HG02763 (cell line): ENCODE measurements at regions not wholly inside any gene's neighbourhood (a gene's known extent, or its start where the extent isn't known, plus 50 kb on each side); places are given as distances from the start of the nearest gene placed in this dataset.
"Not testable (repeated sequence)": the region's sequence is repeated elsewhere in the genome, so short reads cannot be mapped to it uniquely, and the experiment has no call there.

Experiments
- ATAC-seq: cut with Tn5 transposase; IDR thresholded peaks from one replicate; pipeline ENCODE4 v1.9.1; 2021; ENCODE audit warnings: mild to moderate bottlenecking, moderate library complexity; ENCODE audit not compliant: unreplicated experiment

- ATAC-seq, result no peak
Observed at GRCh38 chr4:38462367-38463055, 201.5 kb upstream of the KLF3 start.

GRCh38 chr4:38463268-38463958 is 200.6 kb upstream of the KLF3 start:
- ATAC-seq, result no peak

DNA sequence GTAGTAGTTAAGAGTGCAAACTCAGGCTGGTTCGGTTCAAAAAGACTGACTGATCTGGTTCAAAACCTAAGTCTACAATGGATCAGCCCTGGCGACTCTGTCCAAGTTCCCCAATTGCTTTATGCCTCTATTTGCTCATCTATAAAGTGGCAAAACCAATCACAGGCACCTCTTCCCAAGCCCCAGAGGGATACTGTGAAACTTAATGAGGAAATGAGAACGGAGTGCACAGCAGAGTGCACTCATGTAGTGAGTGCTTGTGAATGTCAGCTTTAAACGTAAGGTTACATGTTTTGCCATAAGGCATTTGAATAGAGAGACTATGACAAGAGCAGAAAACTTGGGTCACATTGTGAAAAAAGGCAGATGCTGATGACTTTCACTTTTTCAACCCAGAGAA is 199.7 kb upstream of the KLF3 start:
- ATAC-seq, result no peak

GRCh38 chr4:38466401-38466800 is 197.6 kb upstream of the KLF3 start:
- no peak for ATAC-seq

- ATAC-seq, result no peak
Observed at GRCh38 chr4:38467296-38467695, 196.7 kb upstream of the KLF3 start.

GRCh38 chr4:38468339-38468866 is 195.6 kb upstream of the KLF3 start:
- no peak for ATAC-seq

DNA sequence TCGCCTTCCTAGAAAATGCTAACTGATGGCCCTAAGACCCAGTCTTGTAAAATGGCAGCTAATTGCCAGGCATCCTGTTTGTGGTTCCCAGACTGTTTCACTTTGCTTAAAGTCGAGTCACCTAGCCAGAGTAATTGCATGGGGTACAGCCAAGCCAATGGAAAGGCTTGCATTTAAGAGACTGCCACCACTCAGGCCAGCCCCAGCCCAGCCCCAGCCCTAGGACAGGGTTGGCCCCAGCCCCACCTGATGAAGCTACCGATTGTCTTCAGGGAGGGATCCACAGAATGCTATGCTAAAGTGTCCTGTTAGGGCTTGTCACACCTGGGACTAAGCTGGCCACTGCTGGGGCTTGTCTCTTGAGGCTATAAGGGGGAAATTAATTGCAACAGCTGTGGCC is 194.6 kb upstream of the KLF3 start:
- ATAC-seq, result no peak

DNA sequence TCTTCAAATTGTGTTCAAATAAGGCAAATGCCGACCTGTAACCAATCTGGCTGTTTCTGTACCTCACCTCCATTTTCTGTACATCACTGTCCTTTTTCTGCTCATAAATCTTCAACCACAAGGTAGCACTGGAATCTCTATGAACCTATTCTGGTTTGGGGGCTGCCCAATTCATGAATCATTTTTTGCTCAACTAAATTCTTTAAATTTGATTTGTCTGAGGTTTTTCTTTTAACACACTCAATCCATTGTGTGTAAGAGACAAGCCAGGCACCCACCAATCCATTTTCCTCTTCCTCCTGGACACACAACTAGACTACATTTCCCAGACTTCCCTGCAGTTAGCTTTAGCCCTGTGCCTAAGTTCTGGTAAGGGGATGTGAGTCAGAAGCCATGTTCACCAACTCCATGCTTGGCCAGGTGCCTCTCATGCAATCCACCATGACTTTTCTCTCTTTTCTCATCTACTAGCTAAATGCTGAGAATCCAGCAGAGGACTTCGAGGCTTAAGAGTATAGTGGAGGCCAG is 193.2 kb upstream of the KLF3 start:
- ATAC-seq, result no peak

DNA sequence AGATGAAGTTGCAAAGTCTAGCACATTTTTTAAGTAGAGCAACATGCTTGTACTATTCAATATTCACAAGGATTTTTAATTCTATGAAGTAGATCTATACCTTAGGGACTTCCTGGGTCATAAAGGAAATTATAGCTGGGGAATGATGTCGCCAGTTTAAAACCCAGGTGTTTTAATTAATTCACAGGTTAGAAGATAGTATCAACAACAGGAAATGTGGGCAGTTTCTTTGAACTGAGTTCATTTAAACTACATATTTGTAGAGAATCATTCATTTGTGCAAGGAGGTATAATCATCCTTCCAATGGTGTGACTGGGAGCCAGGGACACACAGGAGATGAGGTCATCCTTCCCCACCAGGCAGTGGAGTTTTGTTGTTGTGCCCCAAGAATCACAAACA is 181.3 kb upstream of the KLF3 start:
- ATAC-seq, result no peak

GRCh38 chr4:38483628-38484027 is 180.4 kb upstream of the KLF3 start:
- ATAC-seq, result not testable (repeated sequence)

DNA sequence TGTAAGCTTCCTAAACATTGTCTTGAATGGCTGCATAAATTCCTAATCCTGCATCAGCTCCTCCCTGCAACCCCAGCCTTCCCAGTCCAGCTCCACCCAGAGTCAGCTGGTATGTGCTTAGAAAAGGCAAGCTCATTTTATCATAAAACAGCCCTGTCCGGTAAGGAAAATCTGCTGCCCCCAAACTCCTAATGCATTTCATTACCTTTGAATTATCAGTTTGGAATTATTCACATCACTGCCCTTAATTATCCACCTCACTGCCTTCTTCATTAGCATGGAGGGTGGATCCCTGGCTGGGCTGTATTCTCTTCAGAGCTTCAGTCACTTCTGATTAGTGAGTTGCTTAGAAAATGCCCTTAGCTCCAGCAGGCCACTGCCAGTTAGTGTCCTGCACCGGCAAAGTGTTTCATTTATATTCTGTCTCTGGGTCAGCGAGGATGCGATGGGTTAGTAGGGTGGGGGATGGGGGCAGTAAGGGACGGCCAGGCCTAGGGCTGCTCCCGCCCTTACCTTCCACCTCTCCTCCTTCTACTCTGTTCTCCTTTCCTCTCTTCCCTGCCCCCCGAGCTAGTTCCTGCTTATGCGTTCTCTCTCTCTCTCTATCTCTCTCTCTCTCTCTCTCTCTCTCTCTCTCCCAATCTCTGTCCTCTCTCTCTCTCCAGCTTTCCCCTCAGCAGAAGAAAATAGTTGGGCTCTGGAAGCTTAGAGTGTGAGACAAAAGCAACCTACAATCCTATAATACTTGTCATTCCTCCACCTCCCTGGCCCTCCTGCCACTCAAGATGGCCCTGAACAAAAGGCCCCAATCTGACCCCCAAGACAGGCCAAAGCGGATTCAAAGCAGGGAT is 174.8 kb upstream of the KLF3 start:
- no peak for ATAC-seq

DNA sequence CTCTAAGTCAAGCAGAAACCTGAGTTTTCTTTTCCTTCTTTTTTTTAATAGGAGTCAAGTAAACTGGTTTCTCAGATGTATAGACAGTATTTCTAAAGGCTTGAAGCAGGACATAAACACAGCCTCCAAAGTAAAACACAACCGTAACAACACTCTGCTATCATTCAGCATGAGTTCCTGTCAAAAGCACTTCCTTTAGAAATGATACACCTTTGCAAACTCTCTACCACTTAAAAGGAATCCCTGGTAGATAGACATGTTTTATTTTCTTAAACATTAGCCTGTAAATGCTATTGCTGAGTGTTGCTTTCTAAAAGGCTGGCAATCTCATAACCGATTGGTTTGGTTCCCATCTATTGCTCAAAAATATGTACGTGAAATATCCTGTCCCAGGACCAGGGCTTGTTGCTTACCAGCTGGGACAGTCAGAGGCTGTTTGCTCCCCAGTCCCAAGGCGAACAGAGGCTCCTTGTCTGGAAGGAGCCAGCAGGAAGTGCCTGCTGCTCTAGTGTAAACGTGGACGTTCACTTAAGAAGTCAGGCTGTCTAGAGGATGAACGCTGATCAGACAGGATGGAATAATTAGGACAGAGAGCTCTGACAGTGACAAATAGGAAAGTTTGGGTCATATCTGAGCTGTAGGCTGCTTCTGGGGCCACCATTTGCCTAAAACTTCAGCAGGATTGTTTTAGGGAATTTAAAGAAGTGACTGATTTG is 173.9 kb upstream of the KLF3 start:
- no peak for ATAC-seq

- ATAC-seq, result no peak
Observed at GRCh38 chr4:38490753-38491446, 173.1 kb upstream of the KLF3 start.

DNA sequence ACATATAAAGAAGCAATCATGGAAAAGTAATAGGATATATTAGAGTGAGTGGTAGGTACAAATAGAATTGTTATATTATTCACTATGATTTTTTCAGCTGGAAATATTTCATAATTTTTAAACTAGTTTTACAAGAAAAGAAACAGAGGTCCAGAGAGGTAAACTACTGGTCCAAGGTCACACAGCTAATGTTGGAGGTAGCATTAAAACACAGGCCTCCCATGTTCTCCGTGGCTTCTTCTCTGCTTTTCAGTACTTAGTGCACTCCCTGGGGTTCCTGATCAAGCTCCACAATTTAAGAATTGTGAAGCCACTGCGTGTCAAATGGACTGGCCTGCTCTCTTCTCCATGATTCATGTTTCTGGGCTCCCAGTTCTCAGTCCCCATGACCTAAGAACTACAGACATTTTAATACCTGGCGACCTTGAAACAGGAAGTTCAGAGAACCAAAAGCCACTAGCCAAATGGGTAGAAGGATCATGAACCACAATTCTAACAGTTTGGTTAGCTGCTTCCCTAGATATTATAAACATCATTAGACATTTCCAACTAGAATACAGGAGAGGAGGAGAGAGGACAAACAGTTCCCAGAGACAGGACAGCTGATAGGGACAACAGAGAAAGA is 172.0 kb upstream of the KLF3 start:
- ATAC-seq, result no peak

DNA sequence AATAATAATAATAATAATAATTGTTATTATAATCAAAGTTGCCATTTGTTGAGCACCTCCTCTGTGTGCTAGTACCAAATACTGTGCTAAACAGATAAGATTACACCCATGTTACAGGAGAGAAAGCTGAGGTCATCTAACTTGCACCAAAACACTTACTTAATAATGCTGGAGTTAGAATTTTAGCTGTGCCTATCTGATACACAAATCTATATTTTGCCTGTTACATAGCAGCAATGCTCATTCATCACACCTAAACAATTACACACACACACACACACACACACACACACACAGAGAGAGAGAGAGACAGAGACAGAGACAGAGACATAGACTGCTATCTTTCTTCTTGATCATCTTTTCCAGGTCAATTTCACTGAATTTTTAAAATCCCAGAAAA is 170.9 kb upstream of the KLF3 start:
- ATAC-seq, result no peak

GRCh38 chr4:38495446-38495845 is 168.6 kb upstream of the KLF3 start:
- ATAC-seq, result no peak

GRCh38 chr4:38497121-38497520 is 166.9 kb upstream of the KLF3 start:
- no peak for ATAC-seq

DNA sequence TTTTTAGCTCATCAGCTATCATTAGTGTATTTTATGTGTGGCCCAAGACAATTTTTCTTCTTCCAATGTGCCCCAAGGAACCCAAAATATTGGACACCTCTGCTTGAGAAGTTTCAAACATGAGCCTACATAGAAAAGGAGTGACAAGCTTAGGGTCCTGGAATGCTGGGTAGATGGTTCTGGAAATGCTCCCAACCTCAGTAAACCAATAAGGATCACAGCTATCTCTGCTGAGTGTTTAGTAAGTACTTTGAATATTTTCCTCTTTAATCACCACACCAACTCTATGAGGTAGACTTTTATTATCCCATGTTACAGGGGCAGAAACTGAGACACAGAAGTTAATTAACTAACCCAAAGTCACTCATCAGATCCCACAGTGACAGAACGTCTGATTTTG is 164.9 kb upstream of the KLF3 start:
- ATAC-seq, result no peak

- no peak for ATAC-seq
Observed at GRCh38 chr4:38500433-38500832, 163.6 kb upstream of the KLF3 start.

DNA sequence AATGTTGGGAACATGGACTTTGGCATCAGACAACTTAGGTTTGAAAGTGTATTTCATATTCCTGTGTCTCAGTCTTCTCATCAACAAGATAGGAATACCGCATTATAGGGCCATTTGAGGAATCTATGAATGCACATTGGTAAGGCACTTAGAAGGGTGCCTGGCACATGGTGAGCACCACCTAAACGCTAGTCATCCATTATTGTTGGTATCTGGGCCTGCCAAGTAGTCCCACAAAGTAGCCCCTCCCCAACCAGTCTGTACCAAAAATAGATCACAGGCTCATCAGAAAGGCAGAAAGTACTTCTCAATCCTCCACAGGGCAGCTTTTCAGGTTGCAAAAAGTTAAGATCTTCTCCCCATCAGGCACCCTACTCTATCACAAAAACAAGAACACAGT is 162.3 kb upstream of the KLF3 start:
- no peak for ATAC-seq
